Superior temporal gyrus (tissue), 1 donor: ENCODE measurements at regions not wholly inside any gene's neighbourhood (a gene's known extent, or its start where the extent isn't known, plus 50 kb on each side); places are given as distances from the start of the nearest gene placed in this dataset.
"Not testable (repeated sequence)": the region's sequence is repeated elsewhere in the genome, so short reads cannot be mapped to it uniquely, and the experiment has no call there.

Experiments used
- DNase-seq: peaks from one replicate; pipeline ENCODE4 v3.0.0-alpha.2; 2016; ENCODE audit errors: extremely low spot score

GRCh38 chr6:23752414-23752813, 373.6 kb upstream of the NRSN1 start:
- DNase-seq: no peak

- no peak for DNase-seq
Observed at GRCh38 chr6:23754197-23754596, 371.8 kb upstream of the NRSN1 start.

DNA sequence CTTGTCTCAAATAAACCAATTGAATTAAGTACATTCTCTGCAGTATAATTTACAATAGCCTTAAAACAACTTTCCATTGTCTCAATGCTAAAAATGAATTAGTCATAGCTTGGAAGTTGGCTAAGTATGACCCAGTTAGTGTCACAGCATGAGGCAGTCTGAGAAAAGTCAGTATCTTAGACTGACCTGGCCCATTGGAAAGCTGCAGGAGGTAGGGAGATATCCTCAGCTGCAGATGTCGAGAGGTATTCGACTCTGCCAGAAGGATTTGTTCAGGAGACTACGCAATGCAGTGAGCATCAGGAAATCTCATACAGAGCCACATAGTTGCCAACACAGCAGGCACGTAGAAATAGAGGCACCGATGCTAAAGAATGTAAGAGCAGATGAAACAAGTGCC, 350.9 kb upstream of the NRSN1 start:
- no peak for DNase-seq

- DNase-seq: no peak
Observed at GRCh38 chr6:23783901-23784300, 342.1 kb upstream of the NRSN1 start.

GRCh38 chr6:23784301-23784919, 341.6 kb upstream of the NRSN1 start:
- DNase-seq: no peak

DNA sequence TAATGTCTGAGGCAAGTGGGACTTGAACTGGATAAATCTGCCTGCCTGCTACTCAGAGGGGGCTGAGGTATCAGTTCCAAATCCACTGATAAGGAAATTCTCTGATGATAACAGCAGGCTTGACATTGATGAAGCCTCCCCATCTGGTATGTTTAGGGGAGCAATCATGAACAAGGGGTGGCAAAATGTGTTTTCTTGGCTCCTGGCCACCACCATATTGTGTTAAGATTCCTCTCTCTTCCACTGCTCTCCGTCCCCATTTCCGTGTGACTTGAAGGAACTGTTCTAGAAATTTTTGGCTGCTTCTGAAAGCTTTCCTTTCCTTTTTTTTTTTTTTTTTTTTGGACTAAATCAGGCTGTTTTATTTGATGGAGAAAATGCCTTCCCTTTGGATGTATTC, 335.3 kb upstream of the NRSN1 start:
- DNase-seq: no peak

GRCh38 chr6:23797041-23797440, 329.0 kb upstream of the NRSN1 start:
- DNase-seq: no peak

DNA sequence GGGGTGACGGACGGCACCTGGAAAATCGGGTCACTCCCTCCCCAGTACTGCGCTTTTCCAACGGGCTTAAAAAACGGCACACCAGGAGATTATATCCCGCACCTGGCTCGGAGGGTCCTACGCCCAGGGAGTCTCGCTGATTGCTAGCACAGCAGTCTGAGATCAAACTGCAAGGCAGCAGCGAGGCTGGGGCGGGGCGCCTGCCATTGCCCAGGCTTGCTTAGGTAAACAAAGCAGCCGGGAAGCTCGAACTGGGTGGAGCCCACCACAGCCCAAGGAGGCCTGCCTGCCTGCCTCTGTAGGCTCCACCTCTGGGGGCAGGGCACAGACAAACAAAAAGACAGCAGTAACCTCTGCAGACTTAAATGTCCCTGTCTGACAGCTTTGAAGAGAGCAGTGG, 321.7 kb upstream of the NRSN1 start:
- not testable (repeated sequence) for DNase-seq

- DNase-seq: not testable (repeated sequence)
Observed at GRCh38 chr6:23821141-23821540, 304.9 kb upstream of the NRSN1 start.

DNA sequence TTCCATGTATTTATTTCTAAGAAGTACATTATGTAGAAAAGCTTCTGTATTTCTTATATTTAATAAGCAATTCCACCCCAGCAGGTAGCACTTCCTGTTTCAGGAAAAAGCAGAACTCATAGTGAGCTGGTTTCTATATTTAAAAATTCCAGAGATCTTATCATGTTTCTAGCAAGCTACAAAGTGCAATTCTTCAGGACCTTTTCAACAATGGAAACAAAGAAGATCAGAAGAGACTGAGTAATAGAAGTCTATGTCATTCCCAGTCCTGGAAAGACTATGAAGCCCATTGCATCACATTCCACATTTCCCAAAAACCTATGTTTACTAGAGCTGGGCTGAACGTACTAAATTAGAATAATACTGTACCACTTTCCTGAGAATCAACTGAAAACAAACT, 302.6 kb upstream of the NRSN1 start:
- DNase-seq: no peak

DNA sequence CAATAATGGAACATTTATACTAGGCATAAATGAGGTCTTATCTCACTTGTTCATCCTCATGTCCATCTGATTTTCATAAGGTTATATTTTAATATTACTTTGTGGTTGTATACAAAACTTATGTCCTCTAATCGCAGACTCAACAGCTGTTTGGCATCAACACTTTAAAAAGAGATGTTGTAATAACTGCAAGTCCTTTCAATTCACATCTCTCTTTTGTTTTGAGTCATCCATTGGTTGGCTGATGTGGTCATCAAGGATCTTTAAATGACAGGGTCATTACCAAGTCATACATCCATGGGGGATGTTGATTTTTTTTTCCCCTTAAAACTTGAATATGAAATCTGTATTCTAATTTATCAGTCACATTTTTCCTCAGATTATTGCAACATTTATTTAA, 299.4 kb upstream of the NRSN1 start:
- DNase-seq: no peak

- no peak for DNase-seq
Observed at GRCh38 chr6:23828861-23829260, 297.2 kb upstream of the NRSN1 start.

DNA sequence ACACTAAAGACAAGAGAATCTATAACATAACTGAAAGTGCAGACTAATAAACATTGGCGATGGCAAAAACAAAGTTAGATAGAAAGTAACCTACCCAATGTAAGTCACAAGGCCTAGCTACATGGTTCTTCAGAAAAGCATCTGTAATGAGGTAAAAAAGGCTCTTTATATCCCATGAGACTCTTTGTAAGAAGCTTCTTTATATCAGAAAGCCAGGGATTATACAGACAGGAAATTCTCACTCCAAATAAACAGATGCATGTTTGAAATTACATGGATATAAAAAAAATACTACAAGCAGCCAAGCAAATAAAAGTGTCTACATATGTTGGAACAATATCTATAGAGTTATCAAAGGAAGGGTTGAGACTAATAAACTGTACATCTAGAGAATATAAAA, 284.9 kb upstream of the NRSN1 start:
- DNase-seq: no peak

DNA sequence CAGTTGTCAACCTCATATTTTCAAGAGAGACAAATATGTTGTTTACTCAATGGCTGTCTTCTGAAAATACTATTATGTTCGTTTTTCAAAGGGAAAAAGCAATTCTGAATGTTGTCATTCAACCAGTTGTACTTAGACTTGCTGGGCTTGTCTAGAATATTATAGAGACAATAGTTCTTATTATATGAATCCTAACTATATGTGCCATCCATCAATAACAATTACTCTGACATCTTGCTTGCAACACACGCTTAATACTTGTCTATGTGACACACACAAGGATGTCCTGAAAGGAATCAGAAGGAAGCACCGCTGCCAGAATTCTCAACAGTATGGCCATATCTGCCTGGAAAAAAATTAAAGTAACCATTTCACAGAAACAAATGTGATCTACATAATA, 283.3 kb upstream of the NRSN1 start:
- no peak for DNase-seq

GRCh38 chr6:23851522-23851921, 274.5 kb upstream of the NRSN1 start:
- DNase-seq: no peak

DNA sequence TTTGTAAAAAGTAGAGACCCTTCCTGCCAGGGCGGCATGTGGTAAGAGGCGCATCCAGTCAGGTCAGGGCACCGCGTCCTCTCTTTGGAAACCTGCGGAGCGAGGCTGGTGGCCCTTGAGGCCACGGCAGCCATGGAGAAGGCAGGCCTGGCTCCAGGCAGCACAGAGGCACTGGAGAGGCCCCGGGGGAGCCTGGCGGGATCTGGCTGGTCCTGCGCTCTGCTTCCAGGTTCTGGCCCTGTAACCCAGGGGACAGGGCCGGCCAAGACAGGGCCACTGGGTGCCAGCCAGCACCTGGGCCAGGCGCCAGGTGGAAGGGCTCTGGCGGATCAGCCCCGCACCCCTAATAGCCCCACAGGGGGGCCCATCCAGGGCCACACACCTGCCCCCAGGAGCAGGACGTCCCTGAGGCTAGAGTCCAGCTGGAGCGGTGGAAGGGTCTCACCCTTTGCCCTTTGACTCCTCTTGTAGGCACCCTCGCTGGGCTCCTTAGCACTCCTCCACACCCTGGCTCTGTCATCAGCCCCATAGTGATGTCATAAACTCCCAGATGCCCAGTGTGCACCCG, 272.4 kb upstream of the NRSN1 start:
- DNase-seq: not testable (repeated sequence)

DNA sequence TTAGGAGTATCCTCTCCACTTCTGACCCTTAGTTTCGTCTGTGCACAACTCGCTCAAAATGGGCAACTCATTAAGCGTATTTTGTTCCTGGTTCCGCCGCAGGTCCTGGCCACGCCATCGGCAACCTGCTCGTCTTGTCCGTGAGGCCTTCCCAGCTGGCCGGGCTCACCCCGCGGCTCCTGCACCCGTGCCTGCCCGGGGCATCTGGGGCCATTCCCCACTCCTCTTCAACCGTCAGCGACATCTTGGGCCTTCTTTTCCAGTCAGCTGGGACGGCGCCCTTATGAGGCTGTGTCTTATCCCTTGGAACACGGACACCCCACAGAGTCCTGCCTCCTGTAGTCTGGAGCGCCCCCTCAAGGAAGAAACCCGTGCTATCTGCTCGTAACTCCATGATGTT, 271.9 kb upstream of the NRSN1 start:
- not testable (repeated sequence) for DNase-seq

DNA sequence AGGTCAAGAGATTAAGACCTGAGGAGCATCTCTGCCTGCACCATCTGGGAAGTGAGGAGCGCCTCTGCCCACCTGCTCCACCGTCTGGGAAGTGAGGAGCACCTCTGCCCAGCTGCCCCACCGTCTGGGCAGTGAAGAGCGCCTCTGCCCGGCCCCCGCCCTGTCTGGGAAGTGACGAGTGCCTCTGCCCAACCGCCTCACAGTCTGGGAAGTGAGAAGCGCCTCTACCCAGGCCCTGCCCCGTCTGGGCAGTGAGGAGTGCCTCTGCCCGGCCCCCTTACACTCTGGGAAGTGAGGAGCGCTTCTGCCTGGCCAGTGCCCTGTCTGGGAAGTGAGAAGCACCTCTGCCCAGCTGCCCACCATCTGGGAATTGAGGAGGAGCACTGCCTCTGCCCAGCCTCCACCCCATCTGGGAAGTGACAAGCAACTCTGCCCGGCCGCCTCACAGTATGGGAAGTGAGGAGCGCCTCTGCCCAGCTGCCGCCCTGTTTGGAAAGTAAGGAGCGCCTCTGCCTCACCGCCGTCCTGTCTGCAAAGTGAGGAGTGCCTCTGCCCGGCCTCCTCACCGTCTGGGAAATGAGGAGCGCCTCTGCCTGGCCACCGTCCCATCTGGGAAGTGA, 270.4 kb upstream of the NRSN1 start:
- no peak for DNase-seq

DNA sequence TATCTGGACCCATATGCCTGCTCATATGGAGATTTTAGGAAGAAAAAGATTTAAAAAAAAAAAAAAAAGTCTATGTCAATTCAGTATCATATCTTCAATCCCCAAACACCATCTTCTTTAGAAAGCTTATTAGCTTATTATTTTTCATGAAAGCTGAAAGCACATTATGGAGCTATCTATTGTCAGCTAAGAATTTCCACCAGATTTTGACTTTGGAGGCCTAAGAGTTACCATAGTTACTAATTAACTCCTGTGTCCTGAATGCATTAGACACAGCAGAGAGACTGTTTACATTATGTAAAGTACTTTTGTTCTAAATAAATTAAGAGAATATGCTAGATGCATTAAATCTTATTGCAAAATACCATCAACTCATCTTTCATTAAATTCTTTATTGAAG, 255.5 kb upstream of the NRSN1 start:
- no peak for DNase-seq

- DNase-seq: no peak
Observed at GRCh38 chr6:23873161-23873560, 252.9 kb upstream of the NRSN1 start.

DNA sequence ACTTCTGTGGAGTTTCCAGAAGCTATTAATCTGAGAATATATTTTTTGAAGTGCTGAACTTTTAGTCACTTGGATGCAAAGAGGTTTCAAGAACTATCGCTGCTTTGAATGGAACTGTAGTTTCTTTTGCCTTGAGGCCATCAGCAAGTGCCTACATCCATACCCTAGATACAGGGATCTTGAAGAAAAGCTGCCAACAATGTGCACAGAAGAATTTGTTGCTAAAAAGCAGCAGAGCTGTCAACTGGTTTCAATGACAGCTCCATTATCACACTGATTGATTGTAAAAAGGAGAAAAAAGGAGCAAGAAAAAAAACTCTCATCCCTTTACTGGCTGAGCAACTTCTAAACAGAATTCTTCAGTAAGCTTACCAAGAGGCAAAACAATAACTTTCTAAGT, 251.0 kb upstream of the NRSN1 start:
- DNase-seq: no peak

GRCh38 chr6:23879816-23880215, 246.2 kb upstream of the NRSN1 start:
- DNase-seq: no peak

- DNase-seq: no peak
Observed at GRCh38 chr6:23890543-23891227, 235.3 kb upstream of the NRSN1 start.
